RCC 7860 (cell line): ENCODE measurements at regions not wholly inside any gene's neighbourhood (a gene's known extent, or its start where the extent isn't known, plus 50 kb on each side); places are given as distances from the start of the nearest gene placed in this dataset.
"Not testable (repeated sequence)": the region's sequence is repeated elsewhere in the genome, so short reads cannot be mapped to it uniquely, and the experiment has no call there.

Experiments
- DNase-seq: peaks from one replicate; pipeline ENCODE4 v3.0.0-alpha.2; 2015; ENCODE audit warnings: low spot score
- FAIRE-seq: peaks from 2 replicates; lab custom pipeline; 2012; peaks lifted over from hg19 to GRCh38; lab: Jason Lieb, UNC

DNA sequence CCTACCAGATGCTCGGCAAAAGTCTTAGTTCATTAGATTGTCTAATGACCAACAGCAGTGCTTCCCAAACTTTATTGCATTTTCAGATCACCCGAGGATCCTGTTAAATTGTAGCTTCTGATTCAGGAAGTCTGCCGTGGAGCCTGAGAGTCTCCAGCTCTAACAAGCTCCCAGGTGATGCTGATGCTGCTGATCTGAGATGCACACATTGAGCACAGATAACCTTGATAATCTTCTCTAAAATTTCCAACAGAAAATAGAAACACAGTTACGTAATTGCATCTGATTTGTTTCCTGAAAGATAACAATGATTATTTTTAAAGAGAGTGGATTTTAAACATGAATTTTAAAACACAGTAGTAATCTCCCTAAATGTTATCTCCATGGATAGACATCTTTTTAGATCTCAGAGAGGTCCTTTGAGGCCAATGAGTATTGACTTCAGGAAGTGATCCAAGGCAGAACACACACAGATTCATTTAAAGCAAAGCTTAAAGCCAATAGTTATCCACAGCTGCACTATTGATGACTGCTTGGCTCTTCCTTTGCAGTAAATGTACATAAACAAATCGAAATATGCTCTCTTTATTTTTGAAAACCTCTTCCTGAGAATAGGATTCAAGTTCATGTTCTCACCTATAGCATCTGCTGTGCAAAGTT is 122.8 kb upstream of the TNPO1 start:
- DNase-seq (no peak), FAIRE-seq (no peak)

DNA sequence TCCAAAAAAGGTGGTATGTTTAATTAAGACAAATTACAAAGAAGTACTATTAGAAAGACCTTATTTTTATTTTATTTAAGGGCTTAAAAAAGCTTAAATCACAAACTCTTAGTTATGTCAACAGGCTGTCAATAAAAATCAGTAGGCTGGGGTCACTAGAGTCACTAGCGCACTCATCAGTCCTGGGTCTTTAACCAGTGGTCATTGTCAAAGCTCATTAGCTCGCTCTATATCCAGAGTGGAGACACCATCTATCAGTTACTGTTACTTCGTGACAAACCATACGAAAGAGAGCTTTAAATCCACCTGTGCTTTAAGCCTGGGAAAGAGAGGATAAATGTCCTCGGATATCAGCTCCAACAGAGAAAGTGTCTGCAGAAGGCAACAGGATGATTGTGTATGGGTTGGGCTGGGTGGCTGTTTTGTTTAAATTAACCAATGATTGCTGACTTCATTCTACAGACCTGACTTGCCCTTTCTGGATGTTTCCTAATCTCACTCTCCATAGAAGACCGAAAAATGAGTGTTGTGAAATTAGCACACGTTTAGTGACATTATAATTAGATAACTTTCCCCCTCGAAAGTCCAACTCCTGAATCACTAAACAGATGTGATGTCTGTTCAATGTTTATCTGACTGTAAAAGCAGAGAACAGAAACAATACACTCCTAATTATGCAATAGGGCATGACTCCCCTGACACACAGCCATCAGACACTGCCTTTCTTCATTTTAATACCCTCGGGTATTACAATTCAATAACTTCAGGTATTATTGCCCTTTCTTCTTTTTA is 123.6 kb upstream of the TNPO1 start:
- no peak for FAIRE-seq
- DNase-seq = no peak

DNA sequence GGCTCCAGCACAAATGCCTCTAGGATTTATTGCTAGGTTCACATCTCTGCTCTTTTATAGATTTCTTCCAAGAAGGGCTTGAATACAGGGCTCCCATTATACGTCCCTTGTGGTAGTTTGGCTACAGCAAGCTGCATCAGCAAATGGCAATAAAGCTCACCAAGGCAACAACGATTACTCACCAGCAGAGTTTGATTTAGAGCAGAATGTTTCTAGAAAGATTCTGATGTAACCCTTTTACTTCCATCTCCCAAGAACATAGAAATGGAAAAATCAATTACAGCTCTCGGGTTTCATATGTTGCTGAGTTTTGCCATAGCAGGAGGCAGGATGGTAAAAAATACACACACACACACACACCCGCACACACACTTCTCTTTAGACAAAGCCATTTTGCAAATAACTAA is 124.2 kb upstream of the TNPO1 start:
- no peak for DNase-seq
- FAIRE-seq = no peak

DNA sequence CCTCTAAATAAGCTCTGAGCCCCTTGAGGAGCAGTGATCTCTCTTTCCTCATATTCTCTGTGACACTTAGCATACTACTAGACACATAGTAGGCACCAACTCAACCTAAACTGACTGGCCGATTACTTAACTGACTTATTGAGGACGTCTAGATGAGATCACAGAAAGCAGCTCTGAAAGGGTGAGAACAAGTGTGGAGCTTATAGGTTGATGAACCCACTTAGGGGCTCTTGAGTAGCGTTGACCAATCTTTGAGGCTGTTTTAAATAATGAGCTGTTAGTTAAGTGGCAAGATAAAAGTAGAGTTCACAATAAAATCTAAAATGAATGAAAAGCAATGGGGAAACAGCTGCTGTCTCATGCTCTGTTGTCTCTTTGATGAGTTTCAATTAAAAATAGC is 124.7 kb upstream of the TNPO1 start:
- no peak for FAIRE-seq

DNA sequence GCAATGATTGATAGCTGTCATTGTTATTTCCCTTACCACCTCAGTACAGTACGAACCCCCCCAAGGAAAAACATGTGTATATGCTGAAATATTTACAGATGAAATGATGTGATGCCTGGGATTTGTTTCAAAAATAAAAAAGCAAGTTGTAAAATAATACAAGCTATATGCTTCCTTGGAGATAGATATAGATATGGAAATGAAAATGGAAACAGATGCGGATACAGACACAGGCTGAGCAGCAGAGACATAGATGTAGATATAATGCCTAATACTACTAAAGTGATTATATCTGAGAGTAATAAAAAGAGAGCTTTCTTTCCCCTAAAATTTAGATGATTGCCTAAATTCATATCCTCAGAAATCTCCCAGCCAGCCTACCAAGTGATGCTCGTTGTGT is 127.5 kb upstream of the TNPO1 start:
- DNase-seq = no peak
- no peak for FAIRE-seq

More for the DNA sequence above, 124.7 kb upstream of the TNPO1 start:
- DNase-seq = no peak

DNA sequence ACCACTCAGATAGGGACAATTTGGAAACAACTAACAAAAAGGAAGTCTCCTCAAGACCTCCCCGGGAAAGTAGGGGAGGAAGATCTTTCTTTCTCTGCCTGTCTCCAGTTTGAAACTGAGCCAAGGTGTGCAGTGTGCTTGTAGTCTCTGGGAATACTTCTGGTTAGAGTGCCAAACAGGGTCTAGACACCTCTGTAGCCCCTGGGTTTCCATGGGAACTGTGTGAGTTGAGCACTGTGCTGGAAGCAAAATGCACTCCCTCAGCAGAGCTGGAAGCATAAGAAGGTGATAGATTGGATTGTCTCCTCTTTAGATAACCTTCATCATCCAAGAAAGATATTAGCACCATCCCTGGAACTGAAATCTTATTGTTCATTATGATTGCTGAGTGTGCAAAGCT is 129.2 kb upstream of the TNPO1 start:
- FAIRE-seq (no peak), DNase-seq (no peak)

DNA sequence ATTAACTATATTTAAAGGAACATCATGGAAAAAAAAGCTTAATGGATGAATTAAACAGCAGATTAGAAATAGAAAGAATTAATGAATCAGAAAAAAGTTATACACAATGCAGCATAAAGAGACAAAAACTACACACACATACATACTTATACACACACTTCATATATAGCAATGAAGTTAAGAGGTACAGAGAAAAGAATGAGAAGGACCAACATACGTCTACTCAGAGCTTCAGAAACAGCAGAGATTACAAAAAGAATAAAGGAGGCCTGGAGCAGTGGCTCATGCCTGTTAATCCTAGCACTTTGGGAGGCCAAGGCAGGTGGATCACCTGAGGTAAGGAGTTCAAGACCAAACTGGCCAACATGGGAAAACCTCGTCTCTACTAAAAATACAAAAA is 133.9 kb upstream of the TNPO1 start:
- DNase-seq (no peak), FAIRE-seq (no peak)

DNA sequence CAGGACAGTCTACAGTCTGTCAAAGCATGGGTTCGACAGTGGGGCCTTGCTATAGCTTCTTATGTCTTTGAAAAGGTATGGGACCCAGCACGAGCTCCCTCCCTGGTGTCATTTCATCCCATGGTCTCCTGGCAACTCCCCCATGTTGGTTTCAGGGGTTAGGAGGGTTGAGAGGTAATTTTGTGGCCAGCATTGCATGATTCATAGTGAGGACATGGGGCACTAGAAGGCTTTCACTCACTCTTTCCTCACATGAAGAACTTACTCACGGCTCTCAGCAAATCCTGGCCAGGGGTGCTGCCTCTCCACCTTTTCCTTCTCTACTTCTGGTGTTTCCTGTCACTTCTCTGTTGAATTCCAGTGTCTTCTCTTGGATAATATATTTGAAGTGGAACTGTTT is 134.7 kb upstream of the TNPO1 start:
- FAIRE-seq = no peak

DNA sequence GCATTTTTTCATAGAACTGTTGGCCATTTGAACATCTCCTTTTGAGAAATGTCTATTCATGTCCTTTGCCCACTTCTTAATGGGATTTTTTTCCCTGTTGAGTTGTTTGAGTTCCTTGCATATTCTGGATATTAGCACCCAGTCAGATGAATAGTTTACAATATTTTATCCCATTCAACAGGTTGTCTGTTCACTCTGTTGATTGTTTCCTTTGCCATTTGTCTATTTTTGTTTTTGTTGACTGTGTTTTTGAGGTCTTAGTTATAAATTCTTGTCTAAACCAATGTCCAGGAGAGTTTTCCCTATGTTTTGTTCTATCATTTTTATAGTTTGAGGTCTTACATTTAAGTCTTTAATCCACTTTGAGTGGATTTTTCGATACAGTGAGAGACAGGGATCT is 139.0 kb upstream of the TNPO1 start:
- no peak for DNase-seq
- no peak for FAIRE-seq

More for the DNA sequence above, 134.7 kb upstream of the TNPO1 start:
- peak; percentile 3 for DNase-seq

DNA sequence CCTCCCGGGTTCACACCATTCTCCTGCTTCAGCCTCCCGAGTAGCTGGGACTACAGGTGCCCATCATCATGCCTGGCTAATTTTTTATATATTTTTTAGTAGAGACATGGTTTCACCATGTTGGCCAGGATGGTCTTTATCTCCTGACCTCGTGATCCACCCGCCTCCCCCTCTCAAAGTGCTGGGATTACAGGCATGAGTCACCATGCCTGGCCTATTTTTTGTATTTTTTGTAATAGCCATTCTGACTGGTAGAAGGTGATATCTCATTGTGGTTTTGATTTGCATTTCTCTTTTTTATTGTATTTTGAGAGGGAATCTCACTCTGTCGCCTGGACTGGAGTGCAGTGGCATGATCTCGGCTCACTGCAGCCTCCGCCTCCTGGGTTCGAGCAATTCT is 139.6 kb upstream of the TNPO1 start:
- not testable (repeated sequence) for DNase-seq, FAIRE-seq

DNA sequence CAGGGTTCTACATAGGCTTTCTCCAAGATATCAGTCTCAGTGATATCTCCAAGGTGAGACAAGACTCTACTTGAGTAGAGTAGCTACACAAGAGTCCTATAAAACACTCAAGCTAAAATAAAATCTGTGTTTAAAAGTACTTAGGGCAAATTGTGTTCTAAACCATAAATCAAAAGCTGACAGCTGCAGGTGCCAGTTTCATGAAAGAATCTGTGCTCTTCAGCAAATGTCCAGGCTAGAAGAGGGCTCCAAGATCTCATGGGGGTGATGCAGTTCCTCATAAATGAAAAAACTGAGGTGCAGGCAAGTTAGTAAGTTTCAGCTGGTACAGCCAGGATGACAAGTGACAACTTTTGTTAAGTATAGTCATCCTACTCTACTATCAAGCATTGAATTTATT is 142.8 kb upstream of the TNPO1 start:
- DNase-seq = no peak
- FAIRE-seq = no peak

DNA sequence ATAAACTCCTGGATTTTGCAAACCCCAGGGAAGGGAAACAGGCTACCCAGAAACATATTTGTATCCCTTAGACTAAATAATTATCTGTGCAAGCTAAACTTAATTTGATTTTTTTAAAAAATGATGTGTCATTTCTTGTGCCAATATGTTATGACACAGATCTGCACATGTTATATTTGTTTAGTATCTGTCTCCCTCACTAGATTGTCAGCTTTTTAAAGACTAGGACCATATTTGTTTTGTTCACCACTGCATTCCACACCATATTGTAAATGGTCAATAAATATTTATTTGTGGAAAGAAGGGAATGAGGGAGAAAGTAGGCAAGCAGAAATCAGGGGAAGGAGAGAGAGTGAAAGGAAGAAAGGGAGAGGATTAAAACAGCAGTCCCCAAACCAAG is 143.3 kb upstream of the TNPO1 start:
- FAIRE-seq (no peak), DNase-seq (no peak)

DNA sequence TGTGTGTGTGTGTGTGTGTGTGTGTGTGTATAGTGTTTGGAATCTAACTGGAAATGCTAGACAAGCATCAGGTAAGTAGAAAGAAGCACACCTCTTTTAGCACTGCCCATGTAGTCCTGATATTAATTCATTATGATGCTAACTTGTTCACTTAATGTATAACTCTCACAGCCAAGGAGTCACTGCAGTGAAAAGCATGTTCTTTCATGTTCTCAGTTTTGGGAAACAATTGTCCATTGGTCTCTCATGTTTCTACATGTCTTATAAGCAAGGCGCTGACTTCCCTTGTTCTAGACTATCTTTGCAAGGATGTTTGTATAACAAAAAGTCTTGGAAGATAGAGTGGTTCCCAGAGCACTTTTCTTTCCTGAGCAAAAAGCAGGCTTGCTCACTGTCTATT is 148.8 kb upstream of the TNPO1 start:
- FAIRE-seq = no peak

DNA sequence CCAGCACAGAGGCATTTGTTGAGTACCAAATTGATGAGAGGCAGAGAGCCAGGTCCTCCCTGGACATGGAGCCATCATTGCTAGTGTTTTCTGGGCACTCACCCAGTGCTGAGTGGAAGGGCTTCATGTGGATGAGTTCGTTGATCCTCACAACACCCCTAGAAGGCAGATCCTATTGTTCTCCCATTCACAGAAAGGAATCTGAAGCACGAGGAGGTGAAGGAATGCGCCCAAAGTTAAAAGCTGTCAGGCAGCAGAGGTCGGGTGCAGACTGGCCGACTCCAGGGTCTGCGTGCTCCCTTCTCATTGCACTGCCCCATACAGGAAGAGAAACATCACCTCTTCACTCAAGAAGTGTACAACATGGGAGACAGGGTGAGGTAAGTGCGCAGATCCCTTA is 153.5 kb upstream of the TNPO1 start:
- DNase-seq = no peak
- FAIRE-seq = no peak

More for the DNA sequence above, 148.8 kb upstream of the TNPO1 start:
- DNase-seq = no peak

DNA sequence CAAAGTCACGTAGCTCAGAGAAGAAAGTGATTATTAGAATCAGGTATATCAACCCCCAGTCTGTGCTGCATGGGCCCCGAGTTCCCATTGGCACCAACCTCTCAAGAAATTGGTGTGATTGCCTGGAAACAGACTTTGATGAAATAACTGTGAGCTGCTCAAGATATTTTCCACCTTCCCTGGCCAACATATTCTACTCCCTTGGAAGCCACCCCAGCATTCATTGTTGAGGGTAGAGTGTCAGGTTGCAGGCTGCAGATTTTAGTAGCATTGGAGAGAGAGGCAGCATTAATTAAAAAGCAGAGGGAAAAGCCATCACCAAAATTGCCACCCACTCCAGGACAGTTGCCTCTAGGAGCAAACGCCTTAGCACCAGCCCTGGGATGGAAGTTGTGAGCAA is 154.2 kb upstream of the TNPO1 start:
- FAIRE-seq = no peak
- no peak for DNase-seq

DNA sequence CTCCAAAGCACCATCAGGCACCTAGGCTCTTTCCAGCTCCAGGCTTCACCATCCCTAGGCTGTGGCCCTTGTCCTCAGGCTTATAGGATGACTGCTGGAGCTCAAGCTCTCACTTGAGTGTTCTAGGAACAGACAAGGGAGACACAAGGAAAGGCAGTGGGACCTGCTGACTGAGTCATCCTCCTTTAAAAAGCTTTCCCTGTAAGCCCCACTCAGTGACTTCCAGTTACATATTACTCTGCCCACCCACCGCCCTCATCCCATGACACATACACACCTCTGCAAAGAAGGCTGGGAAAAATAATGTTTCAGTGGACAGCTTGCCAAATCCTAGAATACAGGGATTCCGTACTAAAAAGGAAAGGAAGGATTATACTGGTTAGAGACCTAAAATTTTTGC is 154.2 kb upstream of the ZNF366 start:
- peak; percentile 17 for DNase-seq
- peak; percentile 58 for FAIRE-seq

DNA sequence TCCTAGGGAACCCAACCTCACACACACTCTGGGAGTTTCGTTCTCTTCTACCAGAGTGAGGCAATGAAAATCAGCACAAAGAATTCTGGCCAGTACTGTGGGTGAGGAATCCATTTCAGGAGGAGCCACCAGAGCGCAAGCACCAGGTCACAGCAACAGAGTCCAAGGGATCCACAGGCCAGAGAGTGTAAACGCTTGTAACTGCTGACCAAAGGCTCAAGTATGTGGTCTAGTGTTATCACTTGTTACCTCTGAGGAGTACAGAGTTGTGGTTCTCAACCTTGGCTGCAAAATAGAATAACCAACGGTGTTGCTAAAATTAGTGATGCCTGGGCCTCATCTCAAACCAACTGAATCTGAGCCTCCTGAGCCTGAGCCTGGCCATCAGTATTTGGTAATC is 152.5 kb upstream of the ZNF366 start:
- FAIRE-seq (no peak), DNase-seq (no peak)

DNA sequence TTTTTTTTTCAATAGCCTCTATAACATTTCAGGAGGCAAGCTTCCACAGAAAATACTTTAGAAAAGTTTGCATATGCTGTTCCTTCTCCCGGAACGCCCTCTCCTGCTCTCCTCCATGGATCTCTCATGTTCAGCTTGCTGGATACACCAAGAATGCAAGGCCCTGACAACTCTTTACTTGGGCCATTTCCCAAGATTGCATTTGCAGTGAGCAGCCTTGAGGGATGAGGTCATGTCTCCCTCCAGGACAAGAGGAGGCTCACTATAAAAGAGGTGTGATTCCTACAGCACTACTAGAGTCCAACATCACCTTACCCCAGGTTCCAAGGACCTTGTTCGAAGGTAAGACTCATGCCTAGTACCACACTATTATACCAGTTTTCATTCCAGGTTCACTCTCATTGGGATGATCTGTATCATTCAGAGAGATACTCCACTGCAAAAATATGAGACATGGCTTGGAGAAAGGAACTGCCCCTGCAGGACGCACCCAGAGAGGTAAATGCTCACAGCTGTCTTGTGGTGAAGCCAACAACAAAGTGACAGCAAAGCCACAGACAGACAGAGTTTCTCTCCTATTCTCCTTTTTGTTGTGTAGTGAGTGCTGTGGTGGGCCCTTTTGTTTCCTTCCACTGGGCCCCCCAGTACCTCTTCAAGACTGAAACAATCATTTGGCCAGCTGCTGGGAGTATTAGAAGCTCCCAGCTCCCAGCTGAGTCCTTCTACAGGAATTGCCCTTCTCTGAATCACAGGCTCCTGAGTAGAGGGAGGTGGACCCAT is 151.7 kb upstream of the ZNF366 start:
- DNase-seq (no peak), FAIRE-seq (no peak)

DNA sequence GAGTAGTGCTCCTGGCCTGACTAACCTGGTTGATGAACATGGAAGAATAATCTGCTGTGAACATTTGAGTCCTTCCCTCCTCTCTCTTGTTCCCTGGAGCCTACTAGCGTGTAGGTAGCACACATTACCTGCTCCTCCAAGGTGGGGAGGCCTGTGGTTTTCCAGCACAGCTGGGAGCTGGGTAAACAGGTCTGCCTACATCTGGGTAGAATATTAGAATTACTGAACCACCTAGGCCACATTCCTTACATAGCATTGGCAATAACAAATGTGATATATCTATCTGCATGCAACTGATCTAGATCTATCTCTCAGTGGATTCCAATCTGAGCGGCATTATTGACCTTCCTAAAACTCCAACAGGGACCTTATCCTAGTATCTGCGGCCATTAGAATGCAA is 151.0 kb upstream of the ZNF366 start:
- FAIRE-seq = no peak
- DNase-seq = no peak

DNA sequence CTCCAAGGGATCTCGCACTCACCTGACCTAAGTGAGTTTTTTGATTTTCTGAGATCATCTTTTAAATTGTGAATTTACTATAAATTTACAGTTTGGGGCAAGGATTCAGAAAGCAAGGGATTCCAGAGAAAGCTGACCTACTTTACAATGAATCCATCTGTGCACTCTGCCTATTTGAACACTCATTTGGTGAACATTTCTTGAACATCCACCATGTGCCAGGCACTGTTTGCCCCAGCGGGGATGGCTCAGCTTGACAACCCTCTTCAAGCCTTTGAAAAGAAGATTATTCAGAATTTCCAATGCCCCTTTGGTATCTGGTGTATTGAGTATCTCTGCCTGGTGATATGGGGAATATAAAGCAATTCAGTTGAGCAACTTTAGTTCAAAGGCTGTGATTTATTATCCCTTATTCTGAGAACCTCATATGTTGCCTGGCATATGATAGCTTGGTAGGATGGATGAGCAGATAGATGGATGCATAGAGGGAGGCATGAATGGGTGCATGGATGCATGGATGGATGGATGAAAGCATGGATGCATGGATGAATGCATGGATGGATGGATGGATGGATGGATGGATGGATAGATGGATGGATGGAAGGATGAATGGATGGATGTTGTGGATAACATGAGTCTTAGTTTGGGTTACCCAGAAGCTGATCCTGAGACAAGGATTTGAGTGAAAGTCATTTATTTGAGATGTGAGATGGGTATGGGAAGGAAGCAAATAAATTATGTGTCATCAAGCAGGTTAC is 149.7 kb upstream of the ZNF366 start:
- no peak for DNase-seq
- no peak for FAIRE-seq

DNA sequence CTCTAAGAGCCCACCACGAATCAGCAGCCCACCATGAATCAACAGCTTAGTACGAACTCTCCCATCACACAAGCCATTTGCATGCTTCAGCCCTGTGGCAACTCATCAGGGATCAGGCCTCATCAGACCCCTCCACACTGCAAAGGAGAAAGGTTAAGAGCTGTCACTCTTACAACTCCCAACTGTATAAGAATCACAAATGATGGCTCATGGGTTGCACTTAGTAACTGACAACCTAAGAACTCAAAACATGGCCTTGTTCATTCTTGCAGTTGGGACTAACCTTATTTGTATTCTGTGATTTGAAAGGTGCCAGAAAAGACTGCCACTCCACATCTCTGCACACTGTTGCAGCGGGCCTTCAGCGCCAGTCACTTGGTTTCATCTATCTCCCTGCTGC is 149.1 kb upstream of the ZNF366 start:
- DNase-seq (no peak), FAIRE-seq (no peak)
